HepG2 (cell line): ENCODE measurements at regions not wholly inside any gene's neighbourhood (a gene's known extent, or its start where the extent isn't known, plus 50 kb on each side); places are given as distances from the start of the nearest gene placed in this dataset.

Experiments
- ATAC-seq: fragments of 200-7000 bp; cut with Tn5 transposase; 3 replicates; pipeline ENCODE4 v1.9.1; 2020; ENCODE audit warnings: mild to moderate bottlenecking, moderate library complexity
- BruUV-seq: library from RNA; stranded (reverse); fragments of 400-500 nt; replicated peaks from 2 replicates; lab custom pipeline; 2021; lab: Mats Ljungman, UMichigan
- CTCF ChIA-PET: fragments of 300-600 bp; formaldehyde crosslinking; extraction: SDS; loops from one replicate; lab custom pipeline; 2021; ENCODE audit warnings: low total read pairs, inconsistent platforms, low intra/inter-chr PET ratio; lab: Yijun Ruan, JAX
- POLR2A ChIA-PET: fragments of 350-600 bp; sonication (Branson Sonifier 250); formaldehyde crosslinking; loops from one replicate; lab custom pipeline; 2020; ENCODE audit warnings: antibody characterized with exemption, inconsistent platforms; lab: Yijun Ruan, JAX
- DNase-seq: peaks from one replicate; pipeline ENCODE4 v3.0.0-alpha.2; 2015; ENCODE audit warnings: low spot score
- FAIRE-seq: peaks from 3 replicates; lab custom pipeline; 2011; peaks lifted over from hg19 to GRCh38; lab: Jason Lieb, UNC
- H2AFZ ChIP-seq: one replicate; pipeline ENCODE4 v1.6.1; 2011; ENCODE audit warnings: low read length, inconsistent platforms
- H3K27ac ChIP-seq: fragments of 300-600 bp; 3 replicates; pipeline ENCODE4 v1.8.0; 2011; ENCODE audit warnings: mixed run types, mild to moderate bottlenecking, mixed read lengths, low read length, inconsistent platforms; ENCODE audit not compliant: insufficient read depth; ENCODE audit errors: extremely low read length
- H3K27me3 ChIP-seq, 2 experiments: fragments of 200-600 bp in 1 of 2; 2 replicates in 1 of 2; 3 replicates in 1 of 2; pipeline versions ENCODE4 v1.6.0 to v1.8.0; 2011; ENCODE audit warnings: low read length in 2 of 2, mild to moderate bottlenecking in 2 of 2, moderate library complexity in 2 of 2, inconsistent platforms in 1 of 2; ENCODE audit not compliant: insufficient read depth in 2 of 2, control insufficient read depth in 1 of 2
- H3K36me3 ChIP-seq, 2 experiments: fragments of 200-600 bp in 1 of 2; replicated peaks in 1 of 2; 2 replicates in 1 of 2; 3 replicates in 1 of 2; pipeline versions ENCODE4 v1.5.1 to v1.8.0; 2011; ENCODE audit warnings: low read length in 2 of 2, inconsistent platforms in 1 of 2; ENCODE audit not compliant: insufficient read depth in 2 of 2, control insufficient read depth in 1 of 2
- H3K4me1 ChIP-seq: 2 replicates; pipeline ENCODE4 v1.5.1; 2012; ENCODE audit warnings: low read length, inconsistent platforms; ENCODE audit not compliant: insufficient read depth
- H3K4me2 ChIP-seq: 2 replicates; pipeline ENCODE4 v1.6.0; 2011; ENCODE audit warnings: low read depth, low read length, inconsistent platforms
- H3K4me3 ChIP-seq, 3 experiments: fragments of 200-600 bp in 1 of 3; sonication (generic), shearing (Covaris generic) in 1 of 3; replicated peaks in 1 of 3; 2 replicates each; pipeline ENCODE4 v1.5.1; 2011 to 2016; ENCODE audit warnings: low read length in 3 of 3, inconsistent platforms in 2 of 3, low read depth in 2 of 3, mild to moderate bottlenecking in 2 of 3, control low read depth in 1 of 3, mixed read lengths in 1 of 3; ENCODE audit not compliant: insufficient read depth in 1 of 3
- H3K79me2 ChIP-seq: one replicate; pipeline ENCODE4 v1.6.1; 2011; ENCODE audit warnings: low read length, inconsistent platforms; ENCODE audit not compliant: insufficient read depth
- H3K9ac ChIP-seq: 2 replicates; pipeline ENCODE4 v1.6.0; 2011; ENCODE audit warnings: mild to moderate bottlenecking, low read depth, low read length, inconsistent platforms; ENCODE audit not compliant: insufficient read depth
- H3K9me3 ChIP-seq: 2 replicates; pipeline ENCODE4 v1.5.1; 2012; ENCODE audit warnings: mild to moderate bottlenecking, low read length
- H4K20me1 ChIP-seq: 2 replicates; pipeline ENCODE4 v1.6.0; 2011; ENCODE audit warnings: inconsistent platforms, mild to moderate bottlenecking, low read length, moderate library complexity; ENCODE audit not compliant: insufficient read depth
- ARNTL ChIP-seq: sonication (generic); formaldehyde crosslinking; IDR thresholded peaks from 2 replicates; pipeline ENCODE4 v1.4.0; 2020; ENCODE audit warnings: mild to moderate bottlenecking, missing genetic modification reagents
- CHD4 ChIP-seq: fragments of 200-600 bp; sonication (generic); IDR thresholded peaks from 2 replicates; pipeline ENCODE4 v1.7.0; 2017; ENCODE audit warnings: mild to moderate bottlenecking, low read length, borderline replicate concordance
- HCFC1 ChIP-seq: fragments of 150-350 bp; IDR thresholded peaks from 2 replicates; pipeline ENCODE4 v1.6.1; 2014; ENCODE audit warnings: low read depth, low read length
- HOXA3 ChIP-seq: sonication (generic); formaldehyde crosslinking; IDR thresholded peaks from 2 replicates; pipeline ENCODE4 v1.5.0; 2020; ENCODE audit warnings: missing genetic modification reagents
- MAFF ChIP-seq: IDR thresholded peaks from 2 replicates; pipeline ENCODE4 v1.6.1; 2011; ENCODE audit warnings: low read depth, low read length, improper control_type of control experiment
- SMARCE1 ChIP-seq: fragments of 450-650 bp; IDR thresholded peaks from 2 replicates; pipeline ENCODE4 v1.6.1; 2017; ENCODE audit warnings: borderline replicate concordance
- SNRNP70 ChIP-seq: fragments of 200-400 bp; formaldehyde crosslinking; IDR thresholded peaks from 2 replicates; pipeline ENCODE4 v1.6.1; 2017; ENCODE audit warnings: mild to moderate bottlenecking, low read depth, low read length, moderate library complexity
- TAF1 ChIP-seq: sonication (generic); formaldehyde crosslinking; IDR thresholded peaks from 2 replicates; pipeline ENCODE4 v1.4.0; 2020; ENCODE audit warnings: missing genetic modification reagents
- ZBTB3 ChIP-seq: sonication (generic); formaldehyde crosslinking; IDR thresholded peaks from 2 replicates; pipeline ENCODE4 v1.4.0; 2020; ENCODE audit warnings: low read depth, mild to moderate bottlenecking, moderate library complexity, missing genetic modification reagents, borderline replicate concordance
- ZNF101 ChIP-seq: sonication (generic); formaldehyde crosslinking; IDR thresholded peaks from 2 replicates; pipeline ENCODE4 v1.4.0; 2020; ENCODE audit warnings: mild to moderate bottlenecking, low read depth, missing genetic modification reagents, borderline replicate concordance
- ZNF17 ChIP-seq: sonication (generic); formaldehyde crosslinking; IDR thresholded peaks from 2 replicates; pipeline ENCODE4 v1.5.0; 2020; ENCODE audit warnings: mild to moderate bottlenecking, missing genetic modification reagents
- ZNF33A ChIP-seq: sonication (generic); formaldehyde crosslinking; IDR thresholded peaks from 2 replicates; pipeline ENCODE4 v1.5.1; 2020; ENCODE audit warnings: missing genetic modification reagents, mild to moderate bottlenecking, moderate library complexity, borderline replicate concordance
- ZNF34 ChIP-seq: sonication (generic); formaldehyde crosslinking; IDR thresholded peaks from 2 replicates; pipeline ENCODE4 v1.4.0; 2020; ENCODE audit warnings: mild to moderate bottlenecking, missing genetic modification reagents, borderline replicate concordance
- whole genome bisulfite sequencing: methylation state at CpG from one replicate; pipeline ENCODE4 v1.1.6; 2017; ENCODE audit warnings: low lambda C conversion rate; 5-methylcytosine and 5-hydroxymethylcytosine counted together
- in situ Hi-C: cut with HindIII; loops from 2 replicates; pipeline ENCODE4 v1.10.0; 2017; ENCODE audit warnings: low pct_unique_long_range_greater_than_20kb; ENCODE audit not compliant: extremely low pct_ligation_motif_present
- intact Hi-C: fragments of 100-400 bp; cut with micrococcal nuclease; formaldehyde crosslinking; loops from one replicate; pipeline ENCODE4 v1.10.0; 2022; ENCODE audit not compliant: unreplicated experiment
- TF ChIP-seq, protein P1 (sequence below): IDR thresholded peaks from 2 replicates; pipeline ENCODE4 v1.6.1; 2016; ENCODE audit warnings: mild to moderate bottlenecking, missing biosample characterization, missing genetic modification reagents
- TF ChIP-seq, protein P2 (sequence below): IDR thresholded peaks from 2 replicates; pipeline ENCODE4 v1.6.1; 2016; ENCODE audit warnings: low read depth, missing genetic modification reagents, missing compliant biosample characterization

DNA sequence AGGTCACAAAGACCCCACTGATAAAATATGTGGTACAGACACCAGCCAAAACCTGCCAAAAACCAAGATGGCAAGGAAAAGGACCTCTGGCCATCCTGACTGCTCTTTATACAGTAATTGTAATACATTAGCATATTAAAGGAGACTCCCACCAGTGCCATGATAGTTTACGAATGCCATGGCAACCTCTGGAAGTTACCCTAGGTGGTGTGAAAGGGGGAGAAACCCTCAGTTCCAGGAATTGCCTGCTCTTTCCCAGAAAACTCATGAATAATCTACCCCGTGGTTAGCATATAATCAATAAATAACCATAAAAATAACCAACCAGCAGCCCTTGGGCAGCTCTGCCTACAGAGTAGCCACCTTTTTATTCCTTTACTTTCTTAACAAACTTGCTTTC lies 129.8 kb upstream of the EPB41L3 start:
- ATAC-seq (no peak), DNase-seq (no peak), FAIRE-seq (no peak)
- in situ Hi-C loops: no loop called here
- no peak overlapping the region for H3K4me2 ChIP-seq
- H3K27ac ChIP-seq: no peak overlapping the region
- no peaks in the 10 kb centered on the region for H4K20me1 ChIP-seq
- 14% methylated on average over 2 of the region's 2 CpGs for WGBS
- H3K4me1 ChIP-seq: no peaks in the 10 kb centered on the region
- intact Hi-C loops: no loop called here
- no TSS peak for BruUV-seq
- H3K9me3 ChIP-seq: no peaks in the 10 kb centered on the region
- H2AFZ ChIP-seq: no peak overlapping the region
- H3K27me3 ChIP-seq: no peaks in the 10 kb centered on the region; a peak in 2 of 5 replicates
- no peaks in the 10 kb centered on the region for H3K79me2 ChIP-seq
- no peak overlapping the region for H3K4me3 ChIP-seq
- no peaks in the 10 kb centered on the region for H3K36me3 ChIP-seq
- CTCF ChIA-PET: no interaction called here
- POLR2A ChIA-PET: no interaction called here
- no peak for TF ChIP-seq ZNF33A (CRISPR knock-in tag)
- TF ChIP-seq TAF1 (CRISPR knock-in tag): no peak
- TF ChIP-seq HOXA3 (CRISPR knock-in tag): no peak
- no peak for TF ChIP-seq HCFC1
- TF ChIP-seq SMARCE1: no peak
- no peak for TF ChIP-seq ZNF34 (CRISPR knock-in tag)
- no peak for TF ChIP-seq MAFF
- TF ChIP-seq ZBTB3 (CRISPR knock-in tag): no peak
- TF ChIP-seq ZNF101: no peak
- no peak for TF ChIP-seq SNRNP70
- TF ChIP-seq CHD4: no peak
- TF ChIP-seq ARNTL (CRISPR knock-in tag): no peak
- TF ChIP-seq ZNF17 (CRISPR knock-in tag): no peak
- TF ChIP-seq, protein P1, sequence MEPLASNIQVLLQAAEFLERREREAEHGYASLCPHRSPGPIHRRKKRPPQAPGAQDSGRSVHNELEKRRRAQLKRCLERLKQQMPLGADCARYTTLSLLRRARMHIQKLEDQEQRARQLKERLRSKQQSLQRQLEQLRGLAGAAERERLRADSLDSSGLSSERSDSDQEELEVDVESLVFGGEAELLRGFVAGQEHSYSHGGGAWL (CRISPR knock-in tag): no peak
- TF ChIP-seq, protein P2, sequence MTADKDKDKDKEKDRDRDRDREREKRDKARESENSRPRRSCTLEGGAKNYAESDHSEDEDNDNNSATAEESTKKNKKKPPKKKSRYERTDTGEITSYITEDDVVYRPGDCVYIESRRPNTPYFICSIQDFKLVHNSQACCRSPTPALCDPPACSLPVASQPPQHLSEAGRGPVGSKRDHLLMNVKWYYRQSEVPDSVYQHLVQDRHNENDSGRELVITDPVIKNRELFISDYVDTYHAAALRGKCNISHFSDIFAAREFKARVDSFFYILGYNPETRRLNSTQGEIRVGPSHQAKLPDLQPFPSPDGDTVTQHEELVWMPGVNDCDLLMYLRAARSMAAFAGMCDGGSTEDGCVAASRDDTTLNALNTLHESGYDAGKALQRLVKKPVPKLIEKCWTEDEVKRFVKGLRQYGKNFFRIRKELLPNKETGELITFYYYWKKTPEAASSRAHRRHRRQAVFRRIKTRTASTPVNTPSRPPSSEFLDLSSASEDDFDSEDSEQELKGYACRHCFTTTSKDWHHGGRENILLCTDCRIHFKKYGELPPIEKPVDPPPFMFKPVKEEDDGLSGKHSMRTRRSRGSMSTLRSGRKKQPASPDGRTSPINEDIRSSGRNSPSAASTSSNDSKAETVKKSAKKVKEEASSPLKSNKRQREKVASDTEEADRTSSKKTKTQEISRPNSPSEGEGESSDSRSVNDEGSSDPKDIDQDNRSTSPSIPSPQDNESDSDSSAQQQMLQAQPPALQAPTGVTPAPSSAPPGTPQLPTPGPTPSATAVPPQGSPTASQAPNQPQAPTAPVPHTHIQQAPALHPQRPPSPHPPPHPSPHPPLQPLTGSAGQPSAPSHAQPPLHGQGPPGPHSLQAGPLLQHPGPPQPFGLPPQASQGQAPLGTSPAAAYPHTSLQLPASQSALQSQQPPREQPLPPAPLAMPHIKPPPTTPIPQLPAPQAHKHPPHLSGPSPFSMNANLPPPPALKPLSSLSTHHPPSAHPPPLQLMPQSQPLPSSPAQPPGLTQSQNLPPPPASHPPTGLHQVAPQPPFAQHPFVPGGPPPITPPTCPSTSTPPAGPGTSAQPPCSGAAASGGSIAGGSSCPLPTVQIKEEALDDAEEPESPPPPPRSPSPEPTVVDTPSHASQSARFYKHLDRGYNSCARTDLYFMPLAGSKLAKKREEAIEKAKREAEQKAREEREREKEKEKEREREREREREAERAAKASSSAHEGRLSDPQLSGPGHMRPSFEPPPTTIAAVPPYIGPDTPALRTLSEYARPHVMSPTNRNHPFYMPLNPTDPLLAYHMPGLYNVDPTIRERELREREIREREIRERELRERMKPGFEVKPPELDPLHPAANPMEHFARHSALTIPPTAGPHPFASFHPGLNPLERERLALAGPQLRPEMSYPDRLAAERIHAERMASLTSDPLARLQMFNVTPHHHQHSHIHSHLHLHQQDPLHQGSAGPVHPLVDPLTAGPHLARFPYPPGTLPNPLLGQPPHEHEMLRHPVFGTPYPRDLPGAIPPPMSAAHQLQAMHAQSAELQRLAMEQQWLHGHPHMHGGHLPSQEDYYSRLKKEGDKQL (CRISPR knock-in tag): no peak
- no peak overlapping the region for H3K9ac ChIP-seq
